ENCODE measurements at regions not wholly inside any gene's neighbourhood (a gene's known extent, or its start where the extent isn't known, plus 50 kb on each side); places are given as distances from the start of the nearest gene placed in this dataset.

- Histone ChIP-seq H4K20me1 (ENCODE audit: low read depth) (no peaks in the 10 kb centered on the region), H3K79me2 (ENCODE audit: low read depth) (no peaks in the 10 kb centered on the region), H2AFZ (replicated peaks) (no peak overlapping the region), H3K4me3 (no peak overlapping the region), H3K9me3 (ENCODE audit: low read depth) (no peaks in the 10 kb centered on the region), H3K27me3 (no peaks in the 10 kb centered on the region), H3K9ac (no peak overlapping the region), H3F3A (ENCODE audit: low read depth) (no peaks in the 10 kb centered on the region), H3K4me2 (no peak overlapping the region), H3K36me3 (no peaks in the 10 kb centered on the region), H3K4me1 (no peaks in the 10 kb centered on the region), H3K27ac (no peak overlapping the region)
- no peak for DNase-seq (ENCODE audit: low spot score)
- Mint-ChIP-seq H3K4me3 (no peak overlapping the region), H3K36me3 (no peaks in the 10 kb centered on the region), H3K4me1 (no peaks in the 10 kb centered on the region), H3K9me3 (no peaks in the 10 kb centered on the region), H3K27me3 (ENCODE audit: insufficient read depth, low read depth) (no peaks in the 10 kb centered on the region), H3K27ac (no peak overlapping the region)
- TF ChIP-seq EZH2phosphoT487 (IDR thresholded peaks at IDR 0.05): no peak
- TF ChIP-seq, protein P1, sequence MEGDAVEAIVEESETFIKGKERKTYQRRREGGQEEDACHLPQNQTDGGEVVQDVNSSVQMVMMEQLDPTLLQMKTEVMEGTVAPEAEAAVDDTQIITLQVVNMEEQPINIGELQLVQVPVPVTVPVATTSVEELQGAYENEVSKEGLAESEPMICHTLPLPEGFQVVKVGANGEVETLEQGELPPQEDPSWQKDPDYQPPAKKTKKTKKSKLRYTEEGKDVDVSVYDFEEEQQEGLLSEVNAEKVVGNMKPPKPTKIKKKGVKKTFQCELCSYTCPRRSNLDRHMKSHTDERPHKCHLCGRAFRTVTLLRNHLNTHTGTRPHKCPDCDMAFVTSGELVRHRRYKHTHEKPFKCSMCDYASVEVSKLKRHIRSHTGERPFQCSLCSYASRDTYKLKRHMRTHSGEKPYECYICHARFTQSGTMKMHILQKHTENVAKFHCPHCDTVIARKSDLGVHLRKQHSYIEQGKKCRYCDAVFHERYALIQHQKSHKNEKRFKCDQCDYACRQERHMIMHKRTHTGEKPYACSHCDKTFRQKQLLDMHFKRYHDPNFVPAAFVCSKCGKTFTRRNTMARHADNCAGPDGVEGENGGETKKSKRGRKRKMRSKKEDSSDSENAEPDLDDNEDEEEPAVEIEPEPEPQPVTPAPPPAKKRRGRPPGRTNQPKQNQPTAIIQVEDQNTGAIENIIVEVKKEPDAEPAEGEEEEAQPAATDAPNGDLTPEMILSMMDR (IDR thresholded peaks at IDR 0.05): no peak
- TF ChIP-seq EZH2 (IDR thresholded peaks at IDR 0.05): no peak
These were observed 643.8 kb upstream of the KLHL29 start for GRCh38 chr2:22741216-22741615.

DNA sequence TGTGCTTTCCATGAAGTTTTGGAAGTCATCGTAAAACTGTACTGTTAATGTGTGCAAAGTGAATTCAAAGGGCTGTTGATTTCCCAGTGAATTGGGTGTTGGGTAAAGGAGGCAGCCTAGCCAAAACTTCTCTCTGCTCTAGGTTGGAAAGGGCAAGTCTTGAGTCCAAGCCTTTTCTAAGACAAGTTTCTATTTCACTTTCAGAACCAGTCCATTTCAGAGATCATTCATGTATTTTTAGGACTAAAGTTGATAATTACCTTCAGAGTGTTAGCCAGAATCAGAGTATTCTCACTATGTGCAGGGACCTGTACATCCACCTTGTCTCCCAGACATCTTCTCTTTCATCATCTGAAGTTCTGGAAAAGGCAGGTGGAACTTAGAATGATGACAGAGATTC lies 636.1 kb upstream of the KLHL29 start:
- Mint-ChIP-seq H3K4me3 (no peak overlapping the region), H3K4me1 (peaks cover 12% of the 10 kb centered on the region), H3K9me3 (no peaks in the 10 kb centered on the region), H3K27me3 (ENCODE audit: insufficient read depth, low read depth) (no peaks in the 10 kb centered on the region), H3K36me3 (no peaks in the 10 kb centered on the region), H3K27ac (no peak overlapping the region)
- DNase-seq (ENCODE audit: low spot score): no peak
- TF ChIP-seq, protein P1 (IDR thresholded peaks at IDR 0.05): no peak
- no peak for TF ChIP-seq EZH2phosphoT487 (IDR thresholded peaks at IDR 0.05)
- no peak for TF ChIP-seq EZH2 (IDR thresholded peaks at IDR 0.05)
- Histone ChIP-seq H3K36me3 (no peaks in the 10 kb centered on the region), H3K79me2 (ENCODE audit: low read depth) (no peaks in the 10 kb centered on the region), H3K4me2 (no peak overlapping the region), H3F3A (ENCODE audit: low read depth) (no peaks in the 10 kb centered on the region), H2AFZ (replicated peaks) (no peak overlapping the region), H3K9me3 (ENCODE audit: low read depth) (no peaks in the 10 kb centered on the region), H3K27me3 (no peaks in the 10 kb centered on the region), H4K20me1 (ENCODE audit: low read depth) (no peaks in the 10 kb centered on the region), H3K9ac (no peak overlapping the region), H3K4me1 (no peaks in the 10 kb centered on the region), H3K27ac (no peak overlapping the region), H3K4me3 (no peak overlapping the region)

- H3K9me3 ChIP-seq (ENCODE audit: low read depth): no peaks in the 10 kb centered on the region
- H3K9me3 Mint-ChIP-seq: peaks cover 11% of the 10 kb centered on the region
- no peak overlapping the region for H3K4me3 ChIP-seq
- H3K9ac ChIP-seq: no peak overlapping the region
- peaks cover 16% of the 10 kb centered on the region for H3K4me1 Mint-ChIP-seq
- no peak overlapping the region for H2AFZ ChIP-seq (replicated peaks)
- TF ChIP-seq EZH2 (IDR thresholded peaks at IDR 0.05): no peak
- TF ChIP-seq EZH2phosphoT487 (IDR thresholded peaks at IDR 0.05): no peak
- TF ChIP-seq, protein P1 (IDR thresholded peaks at IDR 0.05): no peak
- no peaks in the 10 kb centered on the region for H3K79me2 ChIP-seq (ENCODE audit: low read depth)
- H3K27ac Mint-ChIP-seq: no peak overlapping the region
- no peak overlapping the region for H3K4me2 ChIP-seq
- H3K36me3 ChIP-seq: no peaks in the 10 kb centered on the region
- H3K27me3 Mint-ChIP-seq (ENCODE audit: insufficient read depth, low read depth): peaks cover 2% of the 10 kb centered on the region
- H3K4me3 Mint-ChIP-seq: no peak overlapping the region
- no peaks in the 10 kb centered on the region for H4K20me1 ChIP-seq (ENCODE audit: low read depth)
- H3K36me3 Mint-ChIP-seq: peaks cover 4% of the 10 kb centered on the region
- no peaks in the 10 kb centered on the region for H3K27me3 ChIP-seq
- no peak overlapping the region for H3K27ac ChIP-seq
- no peak for DNase-seq (ENCODE audit: low spot score)
- H3K4me1 ChIP-seq: no peaks in the 10 kb centered on the region
- H3F3A ChIP-seq (ENCODE audit: low read depth): no peaks in the 10 kb centered on the region
These were observed 631.5 kb upstream of the KLHL29 start for GRCh38 chr2:22753476-22753875.
